D721Med (cell line): ENCODE measurements at regions not wholly inside any gene's neighbourhood (a gene's known extent, or its start where the extent isn't known, plus 50 kb on each side); places are given as distances from the start of the nearest gene placed in this dataset.

Source experiments
- DNase-seq: peaks from one replicate; pipeline ENCODE4 v3.0.0; 2011; ENCODE audit warnings: low spot score; ENCODE audit not compliant: insufficient read length
- FAIRE-seq: peaks from 2 replicates; lab custom pipeline; 2011; peaks lifted over from hg19 to GRCh38; lab: Jason Lieb, UNC
- TF ChIP-seq, protein P1 (sequence below): IDR thresholded peaks from 2 replicates; pipeline ENCODE4 v1.5.1; 2012; ENCODE audit warnings: mild to moderate bottlenecking, control low read depth; ENCODE audit not compliant: insufficient read depth; ENCODE audit errors: missing control alignments

- TF ChIP-seq, protein P1, sequence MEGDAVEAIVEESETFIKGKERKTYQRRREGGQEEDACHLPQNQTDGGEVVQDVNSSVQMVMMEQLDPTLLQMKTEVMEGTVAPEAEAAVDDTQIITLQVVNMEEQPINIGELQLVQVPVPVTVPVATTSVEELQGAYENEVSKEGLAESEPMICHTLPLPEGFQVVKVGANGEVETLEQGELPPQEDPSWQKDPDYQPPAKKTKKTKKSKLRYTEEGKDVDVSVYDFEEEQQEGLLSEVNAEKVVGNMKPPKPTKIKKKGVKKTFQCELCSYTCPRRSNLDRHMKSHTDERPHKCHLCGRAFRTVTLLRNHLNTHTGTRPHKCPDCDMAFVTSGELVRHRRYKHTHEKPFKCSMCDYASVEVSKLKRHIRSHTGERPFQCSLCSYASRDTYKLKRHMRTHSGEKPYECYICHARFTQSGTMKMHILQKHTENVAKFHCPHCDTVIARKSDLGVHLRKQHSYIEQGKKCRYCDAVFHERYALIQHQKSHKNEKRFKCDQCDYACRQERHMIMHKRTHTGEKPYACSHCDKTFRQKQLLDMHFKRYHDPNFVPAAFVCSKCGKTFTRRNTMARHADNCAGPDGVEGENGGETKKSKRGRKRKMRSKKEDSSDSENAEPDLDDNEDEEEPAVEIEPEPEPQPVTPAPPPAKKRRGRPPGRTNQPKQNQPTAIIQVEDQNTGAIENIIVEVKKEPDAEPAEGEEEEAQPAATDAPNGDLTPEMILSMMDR, result no peak
- DNase-seq, result no peak
- no peak for FAIRE-seq
These were observed 286.4 kb downstream of the GADD45G start for GRCh38 chr9:89891221-89891590.

GRCh38 chr9:89891591-89892304, 286.9 kb downstream of the GADD45G start:
- no peak for FAIRE-seq
- DNase-seq, result no peak
- TF ChIP-seq, protein P1, result no peak

DNA sequence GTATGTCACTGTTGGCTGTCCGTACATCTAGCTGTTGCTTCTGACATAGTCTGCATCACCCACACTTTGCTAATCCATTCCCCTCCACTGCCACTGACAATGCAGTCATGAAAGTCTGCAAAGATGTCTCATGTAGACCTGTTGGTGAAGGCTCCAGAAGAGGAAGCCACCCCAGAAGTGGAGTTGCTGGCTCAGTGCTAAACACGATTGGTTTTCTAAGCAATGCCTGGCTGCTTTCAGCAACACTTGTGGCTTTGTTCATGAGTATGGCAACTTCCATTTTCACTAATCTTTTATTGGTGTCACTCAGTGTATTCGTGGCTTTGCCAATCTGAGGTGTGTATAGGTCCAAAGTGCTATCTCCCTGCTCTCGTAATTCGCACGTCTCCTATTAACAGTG, 288.1 kb downstream of the GADD45G start:
- DNase-seq (no peak), FAIRE-seq (no peak)
- TF ChIP-seq, protein P1, result no peak

DNA sequence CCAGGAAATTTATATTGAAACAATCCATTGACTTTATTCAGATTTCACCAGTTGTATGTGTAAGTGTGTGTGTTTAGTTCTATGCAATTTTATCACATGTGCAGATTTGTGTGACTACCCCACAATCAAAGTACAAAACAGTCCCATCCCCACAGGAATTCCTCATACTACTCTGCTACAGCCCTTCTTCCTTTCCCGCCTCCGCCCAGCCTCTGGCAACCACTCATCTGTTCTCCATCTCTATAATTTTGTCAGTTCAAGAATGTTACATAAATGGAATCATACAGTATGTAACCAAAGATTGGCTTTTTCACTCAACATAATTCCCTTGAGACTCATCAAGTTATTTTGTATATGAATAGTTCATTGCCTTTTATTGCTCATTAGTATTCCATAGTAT, 289.1 kb downstream of the GADD45G start:
- DNase-seq (no peak), FAIRE-seq (no peak)
- TF ChIP-seq, protein P1, result no peak

DNA sequence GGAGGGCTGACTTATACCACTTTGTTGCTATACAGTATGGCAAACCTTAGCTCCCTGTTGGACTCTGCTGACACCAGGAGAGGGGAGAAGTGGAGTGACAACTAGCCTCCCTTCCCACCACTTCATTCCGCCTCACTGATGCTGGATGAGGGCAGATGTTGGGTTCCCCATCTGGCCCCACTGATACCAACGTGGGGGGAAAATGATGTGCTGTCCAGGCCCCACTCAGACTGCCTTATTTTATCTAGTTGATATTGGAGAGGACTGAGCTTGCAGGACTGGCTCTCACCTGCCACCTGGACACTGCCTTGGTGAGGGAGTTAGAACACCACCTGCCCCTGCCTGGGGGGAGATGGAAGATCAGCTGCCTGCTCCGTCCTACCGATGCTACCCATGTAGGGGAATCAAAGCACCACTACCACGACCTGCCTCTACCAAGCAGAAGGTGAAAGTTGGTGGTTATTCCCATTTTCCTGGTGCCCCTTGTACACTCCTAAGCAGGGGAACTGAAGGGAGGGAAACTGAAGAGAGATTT, 292.1 kb downstream of the GADD45G start:
- DNase-seq (no peak), FAIRE-seq (no peak)
- TF ChIP-seq, protein P1, result no peak

- no peak for DNase-seq
- no peak for FAIRE-seq
- TF ChIP-seq, protein P1, result no peak
These were observed 294.8 kb downstream of the GADD45G start for GRCh38 chr9:89899573-89899972.

- DNase-seq (no peak), FAIRE-seq (no peak)
- TF ChIP-seq, protein P1, result no peak
These were observed 297.1 kb downstream of the GADD45G start for GRCh38 chr9:89901920-89902319.
